ENCODE measurements at regions not wholly inside any gene's neighbourhood (a gene's known extent, or its start where the extent isn't known, plus 50 kb on each side); places are given as distances from the start of the nearest gene placed in this dataset.
"Not testable (repeated sequence)": the region's sequence is repeated elsewhere in the genome, so short reads cannot be mapped to it uniquely, and the experiment has no call there.

GRCh38 chr5:118371973-118372831 is 616.1 kb downstream of the DTWD2 start:
- peak; percentile 75 for DNase-seq

GRCh38 chr5:118366429-118366828 is 621.9 kb downstream of the DTWD2 start:
- no peak for DNase-seq

GRCh38 chr5:118365718-118366117 is 622.6 kb downstream of the DTWD2 start:
- no peak for DNase-seq

- DNase-seq: no peak
Observed at GRCh38 chr5:118354797-118355196, 633.5 kb downstream of the DTWD2 start.

- no peak for DNase-seq
Observed at GRCh38 chr5:118353970-118354369, 634.4 kb downstream of the DTWD2 start.

GRCh38 chr5:118336468-118336867 is 651.9 kb downstream of the DTWD2 start:
- DNase-seq: no peak

GRCh38 chr5:118327389-118327788 is 661.0 kb downstream of the DTWD2 start:
- no peak for DNase-seq

GRCh38 chr5:118326481-118327045 is 661.8 kb downstream of the DTWD2 start:
- DNase-seq: peak; percentile 15

GRCh38 chr5:118325931-118326330 is 662.4 kb downstream of the DTWD2 start:
- DNase-seq: no peak

- DNase-seq: not testable (repeated sequence)
Observed at GRCh38 chr5:118323723-118324122, 664.6 kb downstream of the DTWD2 start.

GRCh38 chr5:118321081-118321480 is 667.3 kb downstream of the DTWD2 start:
- no peak for DNase-seq

GRCh38 chr5:118320121-118320520 is 668.2 kb downstream of the DTWD2 start:
- DNase-seq: no peak

- no peak for DNase-seq
Observed at GRCh38 chr5:118314931-118315330, 673.4 kb downstream of the DTWD2 start.

GRCh38 chr5:118311103-118311819 is 677.1 kb downstream of the DTWD2 start:
- DNase-seq: no peak

- no peak for DNase-seq
Observed at GRCh38 chr5:118310401-118310800, 677.9 kb downstream of the DTWD2 start.

- no peak for DNase-seq
Observed at GRCh38 chr5:118303296-118303695, 685.1 kb downstream of the DTWD2 start.

GRCh38 chr5:118302786-118303185 is 685.6 kb downstream of the DTWD2 start:
- no peak for DNase-seq

GRCh38 chr5:118301696-118302095 is 686.7 kb downstream of the DTWD2 start:
- DNase-seq: no peak

GRCh38 chr5:118295045-118295444 is 693.3 kb downstream of the DTWD2 start:
- no peak for DNase-seq

GRCh38 chr5:118293378-118293777 is 695.0 kb downstream of the DTWD2 start:
- DNase-seq: no peak

GRCh38 chr5:118290204-118290603 is 698.1 kb downstream of the DTWD2 start:
- DNase-seq: no peak

- DNase-seq: not testable (repeated sequence)
Observed at GRCh38 chr5:118284230-118284629, 704.1 kb downstream of the DTWD2 start.

GRCh38 chr5:118282480-118283038 is 705.8 kb downstream of the DTWD2 start:
- not testable (repeated sequence) for DNase-seq

Measured in tongue (tissue), 1 donor.